Peyer's patch (tissue), 4 donors: ENCODE measurements at regions not wholly inside any gene's neighbourhood (a gene's known extent, or its start where the extent isn't known, plus 50 kb on each side); places are given as distances from the start of the nearest gene placed in this dataset.

ENCODE experiments used
- DNase-seq, 3 donors: peaks; one replicate each; pipeline ENCODE4 v3.0.0-alpha.2; 2017 to 2019
- H3K27ac ChIP-seq, 4 donors: fragments of 200-600 bp; sonication (generic); one replicate each; pipeline ENCODE4 v1.5.1; 2016 to 2019
- H3K27me3 ChIP-seq, 2 donors: fragments of 200-600 bp; sonication (generic); one replicate each; pipeline ENCODE4 v1.5.1; 2019
- H3K36me3 ChIP-seq, 3 donors: fragments of 200-600 bp; sonication (generic); one replicate each; pipeline ENCODE4 v1.5.1; 2016 to 2019
- H3K4me1 ChIP-seq, 4 donors: fragments of 200-600 bp; sonication (generic); one replicate each; pipeline ENCODE4 v1.5.1; 2016 to 2019
- H3K4me3 ChIP-seq, 4 donors: fragments of 200-600 bp; sonication (generic); 1 replicate in 3 of 4; 2 replicates in 1 of 4; pipeline ENCODE4 v1.5.1; 2016 to 2019; ENCODE audit warnings: mild to moderate bottlenecking in 1 of 4
- H3K9me3 ChIP-seq, 4 donors: fragments of 200-600 bp; sonication (generic); one replicate each; pipeline ENCODE4 v1.5.1; 2016 to 2019; ENCODE audit warnings: mild to moderate bottlenecking in 1 of 4
- CTCF ChIP-seq, 6 experiments: fragments of 450-650 bp in 4 of 6; fragments of 200-600 bp in 2 of 6; sonication (generic) in 1 of 6; IDR thresholded peaks; one replicate each; pipeline ENCODE4 v1.5.1; 2017 to 2019; ENCODE audit warnings: antibody characterized with exemption in 6 of 6, mild to moderate bottlenecking in 3 of 6, moderate library complexity in 1 of 6

GRCh38 chr3:56851966-56852884 lies 50.5 kb upstream of the ARHGEF3 start:
- no peaks in the 10 kb centered on the region for H3K27me3 ChIP-seq
- no peaks in the 10 kb centered on the region for H3K4me1 ChIP-seq
- H3K4me3 ChIP-seq = no peak overlapping the region
- no peaks in the 10 kb centered on the region for H3K36me3 ChIP-seq
- H3K27ac ChIP-seq = no peak overlapping the region
- no peaks in the 10 kb centered on the region for H3K9me3 ChIP-seq
- TF ChIP-seq CTCF (IDR thresholded peaks at IDR 0.05) = no peak
- DNase-seq = no peak
